OCI-LY1 (cell line): ENCODE measurements at regions not wholly inside any gene's neighbourhood (a gene's known extent, or its start where the extent isn't known, plus 50 kb on each side); places are given as distances from the start of the nearest gene placed in this dataset.
A peak's percentile ranks its signal among the peaks of the same experiment; 100 is the strongest.
"Not testable (repeated sequence)": the region's sequence is repeated elsewhere in the genome, so short reads cannot be mapped to it uniquely, and the experiment has no call there.

Source experiments
- H2AFZ ChIP-seq: fragments of 200-600 bp; sonication (generic), shearing (Covaris generic); 2 replicates; pipeline ENCODE4 v1.6.0; 2014; ENCODE audit warnings: antibody characterized with exemption, mild to moderate bottlenecking, low read length
- H3F3A ChIP-seq: fragments of 200-600 bp; sonication (generic), shearing (Covaris generic); 2 replicates; pipeline ENCODE4 v1.6.0; 2014; ENCODE audit warnings: mild to moderate bottlenecking, antibody characterized with exemption, low read length, moderate library complexity; ENCODE audit not compliant: insufficient read depth
- H3K27ac ChIP-seq: fragments of 200-600 bp; sonication (generic); 2 replicates; pipeline ENCODE4 v1.5.1; 2014; ENCODE audit warnings: low read length, mixed run types, mild to moderate bottlenecking, low read depth; ENCODE audit not compliant: poor library complexity, severe bottlenecking
- H3K27me3 ChIP-seq: fragments of 200-600 bp; sonication (generic); 2 replicates; pipeline ENCODE4 v1.6.0; 2014; ENCODE audit warnings: antibody characterized with exemption, mild to moderate bottlenecking, low read length, moderate library complexity; ENCODE audit not compliant: insufficient read depth
- H3K36me3 ChIP-seq: fragments of 200-600 bp; sonication (generic); 2 replicates; pipeline ENCODE4 v1.6.1; 2014; ENCODE audit warnings: mild to moderate bottlenecking, antibody characterized with exemption, low read length, moderate library complexity, mixed read lengths; ENCODE audit not compliant: insufficient read depth
- H3K4me1 ChIP-seq: fragments of 200-600 bp; sonication (generic); 2 replicates; pipeline ENCODE4 v1.5.1; 2014; ENCODE audit warnings: mild to moderate bottlenecking, low read length, moderate library complexity; ENCODE audit not compliant: insufficient read depth, severe bottlenecking
- H3K4me2 ChIP-seq: fragments of 200-600 bp; sonication (generic), shearing (Covaris generic); 2 replicates; pipeline ENCODE4 v1.6.1; 2014; ENCODE audit warnings: low read length
- H3K4me3 ChIP-seq: fragments of 200-600 bp; sonication (generic); 2 replicates; pipeline ENCODE4 v1.5.1; 2014; ENCODE audit warnings: low read length, low read depth, mild to moderate bottlenecking, mixed read lengths; ENCODE audit not compliant: poor library complexity, severe bottlenecking
- H3K79me2 ChIP-seq: fragments of 200-600 bp; shearing (Covaris generic); 2 replicates; pipeline ENCODE4 v1.6.1; 2016; ENCODE audit warnings: mixed run types, low read length, mixed read lengths; ENCODE audit not compliant: insufficient read depth
- H3K9ac ChIP-seq: fragments of 200-600 bp; sonication (generic), shearing (Covaris generic); 2 replicates; pipeline ENCODE4 v1.6.1; 2014; ENCODE audit warnings: mild to moderate bottlenecking, low read length, mixed read lengths
- H3K9me2 ChIP-seq: fragments of 200-600 bp; sonication (generic), shearing (Covaris generic); 2 replicates; pipeline ENCODE4 v1.6.1; 2014; ENCODE audit warnings: low read depth, mild to moderate bottlenecking, low read length, mixed read lengths
- H3K9me3 ChIP-seq: fragments of 200-600 bp; shearing (Covaris generic); 2 replicates; pipeline ENCODE4 v1.6.1; 2014; ENCODE audit warnings: low read length, mixed read lengths
- H4K20me1 ChIP-seq: fragments of 200-600 bp; sonication (generic), shearing (Covaris generic); 2 replicates; pipeline ENCODE4 v1.6.0; 2016; ENCODE audit warnings: mild to moderate bottlenecking, low read length; ENCODE audit not compliant: insufficient read depth
- TF ChIP-seq, protein P1 (sequence below): fragments of 200-600 bp; sonication (generic), shearing (Covaris generic); IDR thresholded peaks from 2 replicates; pipeline ENCODE4 v1.5.1; 2017; ENCODE audit warnings: mild to moderate bottlenecking, antibody characterized with exemption, low read length, moderate library complexity, mixed read lengths

DNA sequence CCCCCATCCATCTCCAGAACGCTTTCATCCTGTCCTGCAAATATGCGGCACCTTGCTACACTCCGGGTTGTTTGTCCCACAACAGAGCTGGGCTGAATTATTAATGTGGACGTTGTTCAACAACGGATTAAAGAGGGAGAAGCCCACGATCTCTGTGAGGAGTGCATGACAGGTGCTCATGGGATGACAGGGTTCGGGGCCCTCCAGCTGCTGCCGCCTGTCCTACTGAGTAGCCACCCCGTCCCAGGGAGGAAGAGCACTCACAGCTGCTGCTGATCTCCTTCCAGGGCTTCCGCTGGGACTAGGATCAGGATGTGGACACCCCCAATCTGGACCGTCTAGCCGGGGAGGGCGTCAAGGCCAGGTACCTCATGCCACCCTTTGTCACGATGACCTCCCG is 121.0 kb upstream of the ROPN1B start:
- H3K4me2 ChIP-seq, H3K27ac ChIP-seq, H3K9ac ChIP-seq, H3K9me2 ChIP-seq, H3K36me3 ChIP-seq, H3K27me3 ChIP-seq, H3K4me3 ChIP-seq, H4K20me1 ChIP-seq, H3K4me1 ChIP-seq, H2AFZ ChIP-seq, H3K79me2 ChIP-seq, H3F3A ChIP-seq, H3K9me3 ChIP-seq: not testable (repeated sequence)

DNA sequence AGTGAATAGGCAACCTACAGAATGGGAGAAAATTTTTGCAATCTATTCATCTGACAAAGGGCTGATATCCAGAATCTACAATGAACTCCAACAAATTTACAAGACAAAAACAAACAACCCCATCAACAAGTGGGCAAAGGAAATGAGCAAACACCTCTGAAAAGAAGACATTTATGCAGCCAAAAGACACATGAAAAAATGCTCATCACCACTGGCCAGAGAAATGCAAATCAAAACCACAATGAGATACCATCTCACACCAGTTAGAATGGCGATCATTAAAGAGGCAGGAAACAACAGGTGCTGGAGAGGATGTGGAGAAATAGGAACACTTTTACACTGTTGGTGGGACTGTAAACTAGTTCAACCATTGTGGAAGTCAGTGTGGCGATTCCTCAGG is 114.0 kb upstream of the ROPN1B start:
- not testable (repeated sequence) for H3K79me2 ChIP-seq, H2AFZ ChIP-seq, H3K27me3 ChIP-seq, H3K36me3 ChIP-seq, H4K20me1 ChIP-seq, H3F3A ChIP-seq, H3K4me1 ChIP-seq, H3K4me3 ChIP-seq, H3K9me3 ChIP-seq, H3K27ac ChIP-seq, H3K4me2 ChIP-seq, H3K9me2 ChIP-seq, H3K9ac ChIP-seq

DNA sequence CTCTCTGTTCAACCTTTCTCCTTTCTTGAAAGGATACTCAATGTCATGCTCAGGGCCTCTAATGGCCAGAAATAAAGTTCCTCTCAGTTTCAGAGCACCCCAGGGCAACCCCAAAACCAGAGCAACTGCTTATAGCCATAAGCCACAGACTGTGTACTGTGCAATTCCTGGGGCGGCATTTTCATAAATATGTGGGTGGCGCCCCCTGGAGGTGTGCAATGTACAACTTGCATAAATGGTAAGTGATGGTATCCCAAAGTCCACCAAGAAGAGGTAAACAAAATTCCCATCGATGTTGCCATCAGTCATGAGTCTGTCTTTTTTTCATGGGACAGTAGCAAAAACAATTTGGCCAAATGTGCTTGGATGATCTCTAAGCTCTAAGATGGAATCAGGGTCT is 108.4 kb upstream of the ROPN1B start:
- TF ChIP-seq, protein P1, sequence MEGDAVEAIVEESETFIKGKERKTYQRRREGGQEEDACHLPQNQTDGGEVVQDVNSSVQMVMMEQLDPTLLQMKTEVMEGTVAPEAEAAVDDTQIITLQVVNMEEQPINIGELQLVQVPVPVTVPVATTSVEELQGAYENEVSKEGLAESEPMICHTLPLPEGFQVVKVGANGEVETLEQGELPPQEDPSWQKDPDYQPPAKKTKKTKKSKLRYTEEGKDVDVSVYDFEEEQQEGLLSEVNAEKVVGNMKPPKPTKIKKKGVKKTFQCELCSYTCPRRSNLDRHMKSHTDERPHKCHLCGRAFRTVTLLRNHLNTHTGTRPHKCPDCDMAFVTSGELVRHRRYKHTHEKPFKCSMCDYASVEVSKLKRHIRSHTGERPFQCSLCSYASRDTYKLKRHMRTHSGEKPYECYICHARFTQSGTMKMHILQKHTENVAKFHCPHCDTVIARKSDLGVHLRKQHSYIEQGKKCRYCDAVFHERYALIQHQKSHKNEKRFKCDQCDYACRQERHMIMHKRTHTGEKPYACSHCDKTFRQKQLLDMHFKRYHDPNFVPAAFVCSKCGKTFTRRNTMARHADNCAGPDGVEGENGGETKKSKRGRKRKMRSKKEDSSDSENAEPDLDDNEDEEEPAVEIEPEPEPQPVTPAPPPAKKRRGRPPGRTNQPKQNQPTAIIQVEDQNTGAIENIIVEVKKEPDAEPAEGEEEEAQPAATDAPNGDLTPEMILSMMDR: peak; percentile 10; the same call in 1 of the 2 replicates

DNA sequence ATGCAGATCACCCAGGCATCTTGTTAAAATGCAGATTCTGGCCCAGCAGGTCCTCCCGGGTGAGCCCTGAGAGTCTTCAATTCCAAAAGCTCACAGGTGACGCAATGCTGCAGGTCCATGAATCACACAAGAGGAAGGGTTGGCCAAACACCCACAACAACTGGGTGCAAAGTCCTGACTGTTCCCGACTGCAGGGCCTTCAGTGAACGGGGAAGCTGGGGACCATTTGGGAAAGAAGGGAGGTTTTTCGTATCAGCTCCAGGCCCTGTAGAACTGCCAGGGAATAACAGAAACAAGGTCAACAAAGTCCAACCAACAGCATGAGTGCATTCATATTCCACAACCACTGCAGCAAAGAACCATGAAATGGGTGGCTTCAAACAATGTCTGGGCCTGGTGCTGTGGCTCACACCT is 106.1 kb upstream of the ROPN1B start:
- not testable (repeated sequence) for H3K27me3 ChIP-seq, H3F3A ChIP-seq, H3K9me2 ChIP-seq, H4K20me1 ChIP-seq, H3K9me3 ChIP-seq, H3K79me2 ChIP-seq, H2AFZ ChIP-seq, H3K9ac ChIP-seq, H3K4me1 ChIP-seq, H3K36me3 ChIP-seq, H3K4me3 ChIP-seq, H3K4me2 ChIP-seq, H3K27ac ChIP-seq

More for the DNA sequence above, 108.4 kb upstream of the ROPN1B start:
- H3K9ac ChIP-seq, H3K36me3 ChIP-seq, H3K4me1 ChIP-seq, H3K9me2 ChIP-seq, H3F3A ChIP-seq, H4K20me1 ChIP-seq, H3K79me2 ChIP-seq, H3K4me3 ChIP-seq, H3K27ac ChIP-seq, H3K9me3 ChIP-seq, H3K4me2 ChIP-seq, H2AFZ ChIP-seq, H3K27me3 ChIP-seq: not testable (repeated sequence)

DNA sequence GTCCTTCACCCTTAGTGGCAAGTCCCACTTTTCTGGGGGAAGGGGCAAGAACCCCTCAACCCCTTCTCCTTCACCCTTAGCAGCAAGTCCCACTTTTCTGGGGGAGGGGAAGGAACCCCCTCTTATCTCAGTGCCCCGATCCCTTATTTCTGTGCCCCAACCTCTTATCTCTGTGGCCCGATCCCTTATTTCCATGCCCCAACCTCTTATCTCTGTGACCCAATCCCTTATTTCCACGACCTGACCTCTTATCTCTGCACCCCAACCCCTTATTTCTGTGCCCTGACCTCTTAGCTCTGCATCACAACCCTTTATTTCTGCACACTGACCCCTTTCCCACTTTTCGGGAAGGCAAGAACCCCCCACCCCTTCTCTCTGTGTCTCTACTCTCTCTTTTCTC is 104.4 kb upstream of the ROPN1B start:
- H3K4me1 ChIP-seq, H3K4me2 ChIP-seq: not testable (repeated sequence)

DNA sequence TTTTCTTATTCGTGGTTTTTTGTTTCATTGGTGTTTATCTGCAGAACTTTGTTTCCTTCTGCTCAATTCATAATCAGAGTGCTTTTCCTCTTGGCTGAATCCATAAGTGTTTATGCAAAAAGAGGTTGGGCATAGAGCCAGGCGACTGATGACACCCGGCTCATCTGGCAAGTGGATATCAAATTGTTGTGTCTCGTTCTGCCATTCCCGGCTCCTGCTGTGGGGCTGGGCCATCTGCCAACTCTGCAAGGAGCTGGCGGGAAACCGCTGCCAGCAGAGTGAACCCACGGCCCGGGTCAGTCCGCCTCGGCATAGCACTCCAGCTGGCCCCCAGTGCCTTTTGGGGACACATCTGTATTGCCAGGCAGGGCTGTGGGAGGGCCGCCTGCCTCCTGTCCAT is 83.0 kb upstream of the ROPN1B start:
- H3K27ac ChIP-seq, H3K4me2 ChIP-seq, H3K4me3 ChIP-seq, H3K36me3 ChIP-seq, H3K27me3 ChIP-seq, H2AFZ ChIP-seq, H3F3A ChIP-seq, H3K9me2 ChIP-seq, H3K9ac ChIP-seq, H4K20me1 ChIP-seq, H3K79me2 ChIP-seq, H3K4me1 ChIP-seq, H3K9me3 ChIP-seq: not testable (repeated sequence)

More for the DNA sequence above, 104.4 kb upstream of the ROPN1B start:
- H3K79me2 ChIP-seq, H3K9me2 ChIP-seq, H3F3A ChIP-seq, H3K27me3 ChIP-seq, H3K9ac ChIP-seq, H3K4me3 ChIP-seq, H4K20me1 ChIP-seq, H3K9me3 ChIP-seq, H3K27ac ChIP-seq, H3K36me3 ChIP-seq, H2AFZ ChIP-seq: not testable (repeated sequence)

DNA sequence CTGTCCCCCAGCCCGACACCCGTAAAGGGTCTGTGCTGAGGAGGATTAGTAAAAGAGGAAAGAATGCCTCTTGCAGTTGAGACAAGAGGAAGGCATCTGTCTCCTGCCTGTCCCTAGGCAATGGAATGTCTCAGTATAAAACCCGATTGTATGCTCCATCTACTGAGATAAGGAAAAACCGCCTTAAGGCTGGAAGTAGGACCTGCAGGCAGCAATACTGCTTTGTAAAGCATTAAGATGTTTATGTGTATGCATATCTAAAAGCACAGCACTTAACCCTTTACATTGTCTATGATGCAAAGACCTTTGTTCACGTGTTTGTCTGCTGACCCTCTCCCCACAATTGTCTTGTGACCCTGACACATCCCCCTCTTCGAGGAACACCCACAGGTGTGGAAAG is 69.8 kb upstream of the ROPN1B start:
- H3K4me3 ChIP-seq, H3K27me3 ChIP-seq, H3K9ac ChIP-seq, H3F3A ChIP-seq, H3K79me2 ChIP-seq, H3K27ac ChIP-seq, H3K4me2 ChIP-seq, H3K9me3 ChIP-seq, H3K9me2 ChIP-seq, H2AFZ ChIP-seq, H3K36me3 ChIP-seq, H3K4me1 ChIP-seq, H4K20me1 ChIP-seq: not testable (repeated sequence)
